H1 (cell line): ENCODE measurements at regions not wholly inside any gene's neighbourhood (a gene's known extent, or its start where the extent isn't known, plus 50 kb on each side); places are given as distances from the start of the nearest gene placed in this dataset.

ENCODE experiments used
- CTCF ChIA-PET: fragments of 300-600 bp; sonication (Branson Sonifier 250); formaldehyde crosslinking; loops from one replicate; lab custom pipeline; 2021; ENCODE audit not compliant: partially characterized antibody; lab: Charles Lee
- POLR2A ChIA-PET: fragments of 300-600 bp; sonication (Branson Sonifier 250); formaldehyde crosslinking; loops from one replicate; lab custom pipeline; 2021; ENCODE audit warnings: inconsistent platforms; ENCODE audit not compliant: partially characterized antibody; lab: Charles Lee
- DNase-seq, 2 experiments: peaks; one replicate each; pipeline versions ENCODE4 v3.0.0 to v3.0.0-alpha.2; 2010 to 2022; ENCODE audit warnings: low spot score in 2 of 2, low read depth in 1 of 2, mixed read lengths in 1 of 2
- FAIRE-seq: peaks from 2 replicates; lab custom pipeline; 2011; peaks lifted over from hg19 to GRCh38; lab: Jason Lieb, UNC
- H2AFZ ChIP-seq: 2 replicates; pipeline ENCODE4 v1.8.1; 2012; ENCODE audit warnings: low read length, inconsistent platforms
- H2AK5ac ChIP-seq: 2 replicates; pipeline ENCODE4 v1.6.1; 2013; ENCODE audit warnings: low read depth, low read length
- H2BK120ac ChIP-seq: replicated peaks from 2 replicates; pipeline ENCODE3; 2013; ENCODE audit warnings: low read depth, low read length, inconsistent platforms
- H2BK12ac ChIP-seq: 2 replicates; pipeline ENCODE4 v1.6.1; 2013; ENCODE audit warnings: low read depth, low read length
- H2BK15ac ChIP-seq: 2 replicates; pipeline ENCODE4 v1.6.1; 2013; ENCODE audit warnings: low read length
- H2BK20ac ChIP-seq: 2 replicates; pipeline ENCODE4 v1.6.1; 2013; ENCODE audit warnings: low read length
- H2BK5ac ChIP-seq: 2 replicates; pipeline ENCODE4 v1.6.1; 2013; ENCODE audit warnings: low read depth, low read length
- H3K14ac ChIP-seq: 2 replicates; pipeline ENCODE4 v1.6.1; 2013; ENCODE audit warnings: inconsistent platforms; ENCODE audit not compliant: insufficient read length
- H3K18ac ChIP-seq: 2 replicates; pipeline ENCODE4 v1.6.1; 2013; ENCODE audit warnings: low read length; ENCODE audit errors: extremely low read depth
- H3K23ac ChIP-seq: 2 replicates; pipeline ENCODE4 v1.6.1; 2013; ENCODE audit warnings: inconsistent platforms; ENCODE audit not compliant: insufficient read length
- H3K23me2 ChIP-seq: 2 replicates; pipeline ENCODE4 v1.6.1; 2013; ENCODE audit warnings: low read depth, low read length
- H3K27ac ChIP-seq: 2 replicates; pipeline ENCODE4 v1.6.1; 2011; ENCODE audit warnings: low read depth, low read length, inconsistent platforms
- H3K27me3 ChIP-seq, 4 experiments: replicated peaks in 1 of 4; 1 replicate in 1 of 4; 2 replicates in 3 of 4; pipeline versions ENCODE4 v1.6.1 to v1.8.1; 2011 to 2013; ENCODE audit warnings: low read length in 3 of 4, mild to moderate bottlenecking in 3 of 4, inconsistent platforms in 2 of 4, mixed read lengths in 2 of 4, moderate library complexity in 1 of 4; ENCODE audit not compliant: control insufficient read depth in 3 of 4, insufficient read depth in 3 of 4; ENCODE audit errors: extremely low read depth in 1 of 4
- H3K36me3 ChIP-seq, 4 experiments: 2 replicates each; pipeline versions ENCODE4 v1.6.1 to v1.8.1; 2011 to 2013; ENCODE audit warnings: mild to moderate bottlenecking in 4 of 4, low read length in 3 of 4, moderate library complexity in 2 of 4, control low read depth in 1 of 4, inconsistent platforms in 1 of 4; ENCODE audit not compliant: insufficient read depth in 4 of 4, control insufficient read depth in 2 of 4
- H3K4ac ChIP-seq: replicated peaks from 2 replicates; pipeline ENCODE3; 2013; ENCODE audit warnings: low read length, low read depth, mixed read lengths, inconsistent platforms; ENCODE audit not compliant: insufficient read length
- H3K4me1 ChIP-seq, 4 experiments: replicated peaks in 1 of 4; 1 replicate in 1 of 4; 2 replicates in 3 of 4; pipeline versions ENCODE4 v1.6.1 to v1.8.1; 2011 to 2013; ENCODE audit warnings: low read length in 3 of 4, inconsistent platforms in 2 of 4, mixed read lengths in 1 of 4; ENCODE audit not compliant: insufficient read depth in 4 of 4, control insufficient read depth in 3 of 4
- H3K4me2 ChIP-seq, 2 experiments: 2 replicates each; pipeline versions ENCODE4 v1.6.1 to v1.8.1; 2011 to 2013; ENCODE audit warnings: low read depth in 2 of 2, low read length in 2 of 2, control low read depth in 1 of 2, inconsistent platforms in 1 of 2, mild to moderate bottlenecking in 1 of 2; ENCODE audit not compliant: insufficient read depth in 1 of 2
- H3K4me3 ChIP-seq, 4 experiments: fragments of 200-600, 300-600 bp in 1 of 4; sonication (generic), shearing (Covaris generic), sonication (Bioruptor Twin) in 1 of 4; 2 replicates each; pipeline versions ENCODE4 v1.5.1 to v1.8.1; 2011 to 2016; ENCODE audit warnings: low read length in 4 of 4, low read depth in 3 of 4, control low read depth in 2 of 4, inconsistent platforms in 2 of 4, mild to moderate bottlenecking in 2 of 4, mixed read lengths in 1 of 4, moderate library complexity in 1 of 4; ENCODE audit not compliant: insufficient read depth in 2 of 4; ENCODE audit errors: extremely low read depth in 1 of 4
- H3K56ac ChIP-seq: replicated peaks from 2 replicates; pipeline ENCODE3; 2013; ENCODE audit warnings: low read depth, mild to moderate bottlenecking, mixed read lengths, low read length, inconsistent platforms; ENCODE audit not compliant: insufficient read length
- H3K79me1 ChIP-seq: 2 replicates; pipeline ENCODE4 v1.6.1; 2013; ENCODE audit warnings: low read depth, low read length, control low read depth
- H3K79me2 ChIP-seq, 2 experiments: 2 replicates each; pipeline versions ENCODE4 v1.6.1 to v1.8.1; 2012 to 2013; ENCODE audit warnings: low read length in 2 of 2, mild to moderate bottlenecking in 2 of 2, inconsistent platforms in 1 of 2; ENCODE audit not compliant: insufficient read depth in 2 of 2, control insufficient read depth in 1 of 2
- H3K9ac ChIP-seq, 4 experiments: replicated peaks in 1 of 4; 1 replicate in 1 of 4; 2 replicates in 3 of 4; pipeline versions ENCODE4 v1.6.1 to v1.8.1; 2011 to 2013; ENCODE audit warnings: low read depth in 3 of 4, low read length in 3 of 4, control low read depth in 2 of 4, mild to moderate bottlenecking in 2 of 4, moderate library complexity in 2 of 4, inconsistent platforms in 1 of 4; ENCODE audit errors: extremely low read depth in 1 of 4
- H3K9me3 ChIP-seq, 2 experiments: 2 replicates each; pipeline versions ENCODE4 v1.6.1 to v1.8.1; 2012 to 2013; ENCODE audit warnings: mild to moderate bottlenecking in 2 of 2, moderate library complexity in 2 of 2, control low read depth in 1 of 2, inconsistent platforms in 1 of 2, low read depth in 1 of 2, low read length in 1 of 2, mixed read lengths in 1 of 2; ENCODE audit not compliant: insufficient read depth in 2 of 2
- H4K20me1 ChIP-seq, 2 experiments: replicated peaks in 1 of 2; 2 replicates each; pipeline versions ENCODE3 to v1.8.1; 2011 to 2013; ENCODE audit warnings: inconsistent platforms in 2 of 2, low read length in 2 of 2, mild to moderate bottlenecking in 1 of 2; ENCODE audit not compliant: insufficient read depth in 2 of 2, control insufficient read depth in 1 of 2
- H4K5ac ChIP-seq: 2 replicates; pipeline ENCODE4 v1.6.1; 2013; ENCODE audit warnings: low read length, low read depth, mixed read lengths, inconsistent platforms; ENCODE audit not compliant: insufficient read length
- H4K8ac ChIP-seq: 2 replicates; pipeline ENCODE4 v1.8.0; 2013; ENCODE audit warnings: mild to moderate bottlenecking, moderate library complexity, low read length, inconsistent platforms; ENCODE audit not compliant: insufficient read depth; ENCODE audit errors: extremely low read depth
- H4K91ac ChIP-seq: replicated peaks from 2 replicates; pipeline ENCODE3; 2013; ENCODE audit warnings: low read length, mixed read lengths, inconsistent platforms; ENCODE audit not compliant: insufficient read length
- POU5F1 ChIP-seq: IDR thresholded peaks from 2 replicates; pipeline ENCODE4 v1.6.1; 2011; ENCODE audit warnings: low read depth, mild to moderate bottlenecking, low read length, moderate library complexity
- SP1 ChIP-seq: IDR thresholded peaks from 2 replicates; pipeline ENCODE4 v1.6.1; 2011; ENCODE audit warnings: low read depth, low read length
- WGBS, 2 experiments: shearing (Covaris generic) in 1 of 2; methylation state at CpG; one replicate each; pipeline versions ENCODE4 v1.1.6 to v1.1.7; 2013 to 2015; ENCODE audit warnings: low lambda C conversion rate in 2 of 2, mixed read lengths in 2 of 2, inconsistent platforms in 1 of 2, low coverage in 1 of 2, missing lambda C conversion rate in 1 of 2; ENCODE audit not compliant: insufficient replicate concordance in 2 of 2, insufficient coverage in 1 of 2, insufficient read length in 1 of 2; ENCODE audit errors: extremely low coverage in 1 of 2, missing lambda C conversion rate in 1 of 2; 5-methylcytosine and 5-hydroxymethylcytosine counted together

- H3K79me2 ChIP-seq: no peaks in the 10 kb centered on the region
- no peaks in the 10 kb centered on the region for H4K20me1 ChIP-seq
- no peak overlapping the region for H4K5ac ChIP-seq
- no peaks in the 10 kb centered on the region for H3K36me3 ChIP-seq
- 96% methylated on average over 8 of the region's 8 CpGs; no CpG with 5 or more reads in 1 of the 2 experiments for WGBS, 2 experiments
- no peaks in the 10 kb centered on the region for H3K4me1 ChIP-seq
- H3K18ac ChIP-seq: no peak overlapping the region
- no peak overlapping the region for H2BK120ac ChIP-seq
- H3K14ac ChIP-seq: no peak overlapping the region
- no peak overlapping the region for H2BK5ac ChIP-seq
- no peaks in the 10 kb centered on the region for H3K9me3 ChIP-seq
- H2AK5ac ChIP-seq: no peak overlapping the region
- H3K4ac ChIP-seq: no peak overlapping the region
- no peak overlapping the region for H4K91ac ChIP-seq
- no peak overlapping the region for H2BK15ac ChIP-seq
- H2BK12ac ChIP-seq: no peak overlapping the region
- no peak overlapping the region for H3K4me3 ChIP-seq
- no peak overlapping the region for H3K9ac ChIP-seq
- no peaks in the 10 kb centered on the region; a peak in 1 of 7 replicates for H3K27me3 ChIP-seq
- H2BK20ac ChIP-seq: no peak overlapping the region
- FAIRE-seq (no peak), DNase-seq (no peak)
- CTCF ChIA-PET: interaction anchor here (0.8 to 3.7 kb wide), 7 partner anchors 9 to 1033 kb away, joined by 3 to 15 read pairs (median 6); no protein-coding TSS in a partner anchor
- no peak overlapping the region for H3K27ac ChIP-seq
- no peaks in the 10 kb centered on the region for H3K79me1 ChIP-seq
- no peak for TF ChIP-seq SP1
- TF ChIP-seq POU5F1: no peak
- H3K23me2 ChIP-seq: 0 out of 2 replicates have a peak, but pooled peaks cover 3% of the 10 kb centered on the region
- no peak overlapping the region for H2AFZ ChIP-seq
- H4K8ac ChIP-seq: no peak overlapping the region; the same call in 1 of the 2 replicates
- H3K56ac ChIP-seq: no peak overlapping the region
- no peak overlapping the region for H3K4me2 ChIP-seq
- H3K23ac ChIP-seq: no peak overlapping the region
- POLR2A ChIA-PET: no interaction called here
Measured at GRCh38 chr14:56471056-56471455, 108.5 kb upstream of the TMEM260 start.
